B cell (primary cell): ENCODE measurements at regions not wholly inside any gene's neighbourhood (a gene's known extent, or its start where the extent isn't known, plus 50 kb on each side); places are given as distances from the start of the nearest gene placed in this dataset.
A peak's percentile ranks its signal among the peaks of the same experiment; 100 is the strongest.

ENCODE experiments used
- ATAC-seq: fragments of 200-7000 bp; cut with Tn5 transposase; one replicate; pipeline ENCODE4 v1.10.0; 2021; ENCODE audit warnings: low read depth, mild to moderate bottlenecking, moderate number of reproducible peaks, moderate library complexity
- CTCF ChIA-PET: fragments of 350-600 bp; sonication (Branson Sonifier 250); formaldehyde crosslinking; loops from one replicate; lab custom pipeline; 2021; ENCODE audit warnings: antibody characterized with exemption, inconsistent platforms; lab: Charles Lee
- POLR2A ChIA-PET: fragments of 350-600 bp; sonication (Branson Sonifier 250); formaldehyde crosslinking; loops from one replicate; lab custom pipeline; 2021; ENCODE audit warnings: antibody characterized with exemption; lab: Charles Lee
- DNase-seq: peaks from one replicate; pipeline ENCODE4 v3.0.0; 2013
- H2AFZ ChIP-seq: 2 replicates; pipeline ENCODE4 v1.6.1; 2012; ENCODE audit warnings: mild to moderate bottlenecking, low read depth, low read length; ENCODE audit not compliant: insufficient read depth, poor library complexity, severe bottlenecking
- H3K27ac ChIP-seq, 2 donors: 1 replicate in 1 of 2; 2 replicates in 1 of 2; pipeline ENCODE4 v1.5.1; 2012 to 2013; ENCODE audit warnings: low read length in 2 of 2, mild to moderate bottlenecking in 2 of 2, moderate library complexity in 1 of 2
- H3K27me3 ChIP-seq, 4 experiments: fragments of 200-600 bp in 1 of 4; sonication (generic) in 1 of 4; replicated peaks in 1 of 4; 1 replicate in 2 of 4; 2 replicates in 2 of 4; pipeline versions ENCODE4 v1.6.1 to v1.7.0; 2013 to 2016; ENCODE audit warnings: low read length in 3 of 4, mild to moderate bottlenecking in 2 of 4, mixed read lengths in 1 of 4, moderate library complexity in 1 of 4; ENCODE audit not compliant: insufficient read depth in 4 of 4, control insufficient read depth in 3 of 4; ENCODE audit errors: control extremely low read depth in 1 of 4
- H3K36me3 ChIP-seq, 2 experiments: replicated peaks in 1 of 2; 1 replicate in 1 of 2; 2 replicates in 1 of 2; pipeline versions ENCODE4 v1.6.1 to v1.7.1; 2013; ENCODE audit warnings: low read length in 1 of 2; ENCODE audit not compliant: insufficient read depth in 2 of 2, control insufficient read depth in 1 of 2; ENCODE audit errors: control extremely low read depth in 1 of 2, extremely low read depth in 1 of 2
- H3K4me1 ChIP-seq, 2 donors: fragments of 200-600 bp in 1 of 2; sonication (generic) in 1 of 2; 1 replicate in 1 of 2; 2 replicates in 1 of 2; pipeline versions ENCODE4 v1.5.1 to v1.6.1; 2013 to 2017; ENCODE audit warnings: low read length in 2 of 2; ENCODE audit not compliant: control insufficient read depth in 2 of 2, insufficient read depth in 2 of 2
- H3K4me2 ChIP-seq: replicated peaks from 2 replicates; pipeline ENCODE3; 2012; ENCODE audit warnings: mild to moderate bottlenecking, low read depth, low read length; ENCODE audit not compliant: poor library complexity, severe bottlenecking
- H3K4me3 ChIP-seq, 5 experiments: fragments of 200-600 bp in 1 of 5; sonication (generic) in 1 of 5; 1 replicate in 3 of 5; 2 replicates in 2 of 5; pipeline versions ENCODE4 v1.5.1 to v1.7.0; 2011 to 2016; ENCODE audit warnings: low read length in 4 of 5, mild to moderate bottlenecking in 4 of 5, low read depth in 2 of 5, control low read depth in 1 of 5, moderate library complexity in 1 of 5; ENCODE audit not compliant: insufficient read depth in 1 of 5; ENCODE audit errors: control extremely low read depth in 1 of 5, extremely low read depth in 1 of 5
- H3K79me2 ChIP-seq: fragments of 200-600 bp; sonication (generic); one replicate; pipeline ENCODE4 v1.6.0; 2016; ENCODE audit warnings: low read length; ENCODE audit not compliant: control insufficient read depth, insufficient read depth
- H3K9ac ChIP-seq: fragments of 200-600 bp; sonication (generic); 2 replicates; pipeline ENCODE4 v1.6.1; 2017; ENCODE audit warnings: mild to moderate bottlenecking, low read length, moderate library complexity
- H3K9me3 ChIP-seq, 3 donors: one replicate each; pipeline versions ENCODE4 v1.6.1 to v1.7.1; 2013; ENCODE audit warnings: low read length in 2 of 3; ENCODE audit not compliant: control insufficient read depth in 2 of 3, insufficient read depth in 1 of 3; ENCODE audit errors: control extremely low read depth in 1 of 3
- H4K20me1 ChIP-seq: 2 replicates; pipeline ENCODE4 v1.6.0; 2012; ENCODE audit warnings: mild to moderate bottlenecking, low read length; ENCODE audit not compliant: insufficient read depth, control insufficient read depth, poor library complexity, severe bottlenecking
- H3K27ac Mint-ChIP-seq: one replicate; pipeline ENCODE4 v1.8.0; 2021; ENCODE audit warnings: mixed read lengths
- H3K27me3 Mint-ChIP-seq: one replicate; pipeline ENCODE4 v1.8.0; 2021; ENCODE audit warnings: mixed read lengths
- H3K4me1 Mint-ChIP-seq: one replicate; pipeline ENCODE4 v1.8.0; 2021; ENCODE audit warnings: mixed read lengths
- H3K4me3 Mint-ChIP-seq: one replicate; pipeline ENCODE4 v1.8.0; 2021; ENCODE audit warnings: mixed read lengths
- H3K9me3 Mint-ChIP-seq: one replicate; pipeline ENCODE4 v1.8.0; 2022; ENCODE audit warnings: mixed read lengths; ENCODE audit not compliant: insufficient read depth
- EZH2 ChIP-seq: IDR thresholded peaks from 2 replicates; pipeline ENCODE4 v1.6.1; 2012; ENCODE audit warnings: borderline replicate concordance, low read depth, mild to moderate bottlenecking, moderate library complexity, low read length; ENCODE audit not compliant: insufficient read depth, poor library complexity, severe bottlenecking
- WGBS: methylation state at CpG from one replicate; pipeline ENCODE4 v1.1.5; 2013; ENCODE audit warnings: missing lambda C conversion rate; ENCODE audit not compliant: insufficient coverage; 5-methylcytosine and 5-hydroxymethylcytosine counted together
- intact Hi-C: fragments of 100-400 bp; cut with micrococcal nuclease; formaldehyde crosslinking; loops from one replicate; pipeline ENCODE4 v1.10.0; 2022
- TF ChIP-seq, protein P1 (sequence below): fragments of 200-600 bp; IDR thresholded peaks from one replicate; pipeline ENCODE4 v1.8.0; 2022; ENCODE audit warnings: antibody characterized with exemption, mild to moderate bottlenecking

DNA sequence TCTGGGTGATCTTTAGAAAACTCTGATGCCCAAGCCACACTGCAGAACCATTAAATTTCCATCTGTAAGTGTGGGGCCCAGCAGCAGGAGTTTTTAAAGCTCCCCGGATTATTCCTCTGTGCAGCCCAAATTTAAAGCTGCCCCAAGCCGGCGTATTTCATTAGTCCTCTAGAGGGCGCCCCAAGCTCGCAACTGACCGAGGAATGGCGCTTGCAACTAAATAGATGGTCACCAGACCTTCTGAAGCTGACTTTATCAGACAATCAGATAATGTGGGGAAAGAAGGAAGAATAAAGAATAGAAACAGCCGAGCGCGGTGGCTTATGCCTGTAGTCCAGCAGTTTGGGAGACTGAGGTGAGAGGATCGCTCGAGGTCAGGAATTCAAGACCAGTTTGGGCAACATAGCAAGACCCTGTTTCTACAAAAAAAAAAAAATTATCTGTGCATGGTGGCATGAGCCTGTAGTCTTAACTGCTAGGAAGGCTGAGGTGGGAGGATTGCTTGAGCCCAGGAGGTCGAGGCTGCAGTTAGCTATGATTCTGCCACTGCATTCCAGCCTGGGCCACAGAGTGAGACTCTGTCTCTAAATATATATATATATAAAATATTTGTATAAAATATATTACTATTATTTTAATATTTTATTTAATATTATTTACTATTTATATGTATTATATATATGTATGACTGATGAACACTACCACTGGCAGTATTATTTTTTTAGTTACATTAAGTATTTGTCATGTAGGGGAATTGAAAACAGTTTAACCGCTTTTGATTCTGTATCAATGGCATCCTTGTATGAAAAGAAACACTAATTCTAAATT, 56.0 kb downstream of the OTOR start:
- no peaks in the 10 kb centered on the region for H3K4me1 ChIP-seq
- no peak overlapping the region for H3K27ac ChIP-seq
- ChIA-PET POLR2A (no interaction called here), CTCF (interaction anchor here (0.6 to 6.8 kb wide), 8 partner anchors 8 to 1893 kb away, joined by 3 to 61 read pairs (median 4); no protein-coding TSS in a partner anchor)
- TF ChIP-seq, protein P1, sequence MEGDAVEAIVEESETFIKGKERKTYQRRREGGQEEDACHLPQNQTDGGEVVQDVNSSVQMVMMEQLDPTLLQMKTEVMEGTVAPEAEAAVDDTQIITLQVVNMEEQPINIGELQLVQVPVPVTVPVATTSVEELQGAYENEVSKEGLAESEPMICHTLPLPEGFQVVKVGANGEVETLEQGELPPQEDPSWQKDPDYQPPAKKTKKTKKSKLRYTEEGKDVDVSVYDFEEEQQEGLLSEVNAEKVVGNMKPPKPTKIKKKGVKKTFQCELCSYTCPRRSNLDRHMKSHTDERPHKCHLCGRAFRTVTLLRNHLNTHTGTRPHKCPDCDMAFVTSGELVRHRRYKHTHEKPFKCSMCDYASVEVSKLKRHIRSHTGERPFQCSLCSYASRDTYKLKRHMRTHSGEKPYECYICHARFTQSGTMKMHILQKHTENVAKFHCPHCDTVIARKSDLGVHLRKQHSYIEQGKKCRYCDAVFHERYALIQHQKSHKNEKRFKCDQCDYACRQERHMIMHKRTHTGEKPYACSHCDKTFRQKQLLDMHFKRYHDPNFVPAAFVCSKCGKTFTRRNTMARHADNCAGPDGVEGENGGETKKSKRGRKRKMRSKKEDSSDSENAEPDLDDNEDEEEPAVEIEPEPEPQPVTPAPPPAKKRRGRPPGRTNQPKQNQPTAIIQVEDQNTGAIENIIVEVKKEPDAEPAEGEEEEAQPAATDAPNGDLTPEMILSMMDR = peak; percentile 80
- TF ChIP-seq EZH2 = no peak
- Mint-ChIP-seq H3K4me3 (no peak overlapping the region), H3K27ac (no peak overlapping the region), H3K9me3 (no peaks in the 10 kb centered on the region), H3K4me1 (no peaks in the 10 kb centered on the region), H3K27me3 (peaks cover 47% of the 10 kb centered on the region)
- peak; percentile 33 for DNase-seq
- H3K36me3 ChIP-seq = no peaks in the 10 kb centered on the region
- no peak overlapping the region for H3K9ac ChIP-seq
- intact Hi-C loops = loop anchor here (5.0 kb wide), 1 partner anchor 1473 kb away; no protein-coding TSS in a partner anchor
- no peak overlapping the region for H3K4me2 ChIP-seq
- WGBS = 16% methylated on average over 12 of the region's 14 CpGs
- peaks cover 0 to 20% (median 8%) of the 10 kb centered on the region in 4 experiments for H3K27me3 ChIP-seq
- H4K20me1 ChIP-seq = no peaks in the 10 kb centered on the region
- ATAC-seq = no peak
- no peaks in the 10 kb centered on the region for H3K9me3 ChIP-seq
- no peaks in the 10 kb centered on the region for H3K79me2 ChIP-seq
- no peak overlapping the region for H2AFZ ChIP-seq
- no peak overlapping the region for H3K4me3 ChIP-seq

DNA sequence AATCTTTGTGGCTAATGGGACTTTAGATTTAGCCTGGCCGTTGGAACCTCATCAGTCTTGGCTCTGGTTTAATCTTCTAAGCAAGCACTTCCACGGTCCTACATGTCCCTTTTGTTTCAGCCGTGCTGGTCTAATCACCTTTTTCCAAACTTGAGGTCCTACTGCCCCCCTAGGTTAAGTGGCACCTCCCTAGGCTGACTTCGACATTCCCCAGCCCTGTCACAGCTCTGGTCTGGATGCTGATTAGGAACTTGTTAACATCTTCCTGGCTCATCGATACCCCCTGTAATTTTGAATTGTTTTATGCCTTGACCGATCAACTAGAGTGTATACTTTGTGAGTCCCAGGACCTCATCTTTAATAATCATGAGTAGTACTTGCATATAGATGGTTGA, 56.6 kb downstream of the OTOR start:
- Mint-ChIP-seq H3K27ac (no peak overlapping the region), H3K27me3 (peaks cover 50% of the 10 kb centered on the region), H3K4me3 (no peak overlapping the region), H3K9me3 (no peaks in the 10 kb centered on the region), H3K4me1 (no peaks in the 10 kb centered on the region)
- Histone ChIP-seq H2AFZ (no peak overlapping the region), H4K20me1 (no peaks in the 10 kb centered on the region), H3K4me1 (no peaks in the 10 kb centered on the region), H3K9ac (no peak overlapping the region), H3K36me3 (no peaks in the 10 kb centered on the region), H3K9me3 (no peaks in the 10 kb centered on the region), H3K27me3 (peaks cover 0 to 20% (median 8%) of the 10 kb centered on the region in 4 experiments), H3K27ac (no peak overlapping the region), H3K4me2 (no peak overlapping the region), H3K4me3 (no peak overlapping the region), H3K79me2 (no peaks in the 10 kb centered on the region)
- TF ChIP-seq, protein P1 = no peak
- TF ChIP-seq EZH2 = no peak
- intact Hi-C loops = loop anchor here (5.0 kb wide), 1 partner anchor 1473 kb away; no protein-coding TSS in a partner anchor
- CTCF ChIA-PET = interaction anchor here (0.6 to 6.8 kb wide), 6 partner anchors 9 to 1894 kb away, joined by 3 to 61 read pairs (median 4); no protein-coding TSS in a partner anchor
- no peak for DNase-seq
- WGBS = 68% methylated on average over 4 of the region's 6 CpGs
- POLR2A ChIA-PET = no interaction called here
- ATAC-seq = no peak
